ENCODE measurements at regions not wholly inside any gene's neighbourhood (a gene's known extent, or its start where the extent isn't known, plus 50 kb on each side); places are given as distances from the start of the nearest gene placed in this dataset.

- TF ChIP-seq CTCF (IDR thresholded peaks at IDR 0.05): no peak
- TF ChIP-seq POLR2A (IDR thresholded peaks at IDR 0.05): no peak
These were observed 232.6 kb upstream of the ADAMTS16 start for GRCh38 chr5:4907571-4907970.
